HG03103 (cell line): ENCODE measurements at regions not wholly inside any gene's neighbourhood (a gene's known extent, or its start where the extent isn't known, plus 50 kb on each side); places are given as distances from the start of the nearest gene placed in this dataset.

ENCODE experiments used
- ATAC-seq: cut with Tn5 transposase; IDR thresholded peaks from one replicate; pipeline ENCODE4 v1.9.1; 2021; ENCODE audit warnings: low read depth; ENCODE audit not compliant: unreplicated experiment

DNA sequence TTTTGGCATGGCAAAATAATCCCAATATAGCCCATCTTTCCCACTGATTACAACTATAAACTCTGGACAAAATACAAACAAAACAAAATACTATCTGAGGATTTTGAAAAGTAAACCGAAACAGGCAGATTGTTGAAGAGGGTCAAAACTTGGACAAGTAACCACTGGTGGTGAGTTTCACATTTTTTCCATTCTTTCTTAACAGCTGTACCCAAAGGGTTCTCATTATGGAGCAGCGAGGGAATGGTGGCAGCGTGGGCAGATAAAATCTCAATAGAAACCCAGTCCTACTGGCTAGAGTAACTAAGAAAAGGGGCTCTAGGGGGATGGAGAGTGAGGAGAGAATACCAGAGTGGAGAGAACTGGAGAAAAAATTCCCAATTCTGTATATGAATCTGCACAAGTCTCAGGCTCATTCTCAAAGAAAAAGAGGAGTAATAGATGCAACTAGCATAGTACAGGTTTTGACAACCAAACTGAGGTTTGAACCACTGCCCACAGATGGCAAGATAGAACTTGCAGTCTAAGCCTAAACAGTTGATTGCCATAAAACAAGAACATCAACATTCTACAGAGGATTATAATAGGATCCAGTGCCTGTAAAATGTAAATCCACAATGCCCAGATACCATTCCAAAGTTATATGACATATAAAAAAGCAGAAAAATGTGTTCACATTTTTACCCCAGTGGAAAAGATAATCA is 284.5 kb downstream of the KCNRG start:
- no peak for ATAC-seq

DNA sequence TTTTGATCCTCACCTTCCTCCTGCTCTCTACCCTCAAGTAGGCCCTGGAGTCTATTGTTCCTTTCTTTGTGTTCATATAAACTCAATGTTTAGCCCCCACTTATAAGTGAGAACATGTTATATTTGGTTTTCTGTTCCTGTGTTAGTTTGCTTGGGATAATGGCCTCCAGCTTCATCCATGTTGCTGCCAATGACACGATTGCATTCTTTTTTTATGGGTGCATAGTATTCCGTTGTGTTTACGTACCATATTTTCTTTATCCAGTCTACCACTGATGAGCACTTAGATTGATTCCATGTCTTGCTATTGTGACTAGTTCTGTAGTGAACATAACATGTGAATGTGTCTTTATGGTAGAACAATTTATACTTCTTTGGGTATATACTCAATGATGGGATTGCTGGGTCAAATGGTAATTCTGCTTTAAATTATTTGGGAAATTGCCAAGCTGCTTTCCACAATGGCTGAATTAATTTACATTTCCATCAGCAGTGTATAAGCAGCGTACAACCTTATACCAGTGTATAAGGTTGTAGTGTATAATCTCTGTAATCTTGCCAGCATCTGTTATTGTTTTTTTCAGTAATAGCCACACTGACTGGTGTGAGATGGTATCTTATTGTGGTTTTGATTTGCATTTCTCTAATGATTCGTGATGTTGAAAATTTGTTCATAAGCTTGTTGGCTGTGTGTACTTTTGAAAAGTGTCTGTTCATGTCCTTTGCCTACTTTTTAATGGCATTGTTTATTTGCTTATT is 288.9 kb downstream of the KCNRG start:
- no peak for ATAC-seq

DNA sequence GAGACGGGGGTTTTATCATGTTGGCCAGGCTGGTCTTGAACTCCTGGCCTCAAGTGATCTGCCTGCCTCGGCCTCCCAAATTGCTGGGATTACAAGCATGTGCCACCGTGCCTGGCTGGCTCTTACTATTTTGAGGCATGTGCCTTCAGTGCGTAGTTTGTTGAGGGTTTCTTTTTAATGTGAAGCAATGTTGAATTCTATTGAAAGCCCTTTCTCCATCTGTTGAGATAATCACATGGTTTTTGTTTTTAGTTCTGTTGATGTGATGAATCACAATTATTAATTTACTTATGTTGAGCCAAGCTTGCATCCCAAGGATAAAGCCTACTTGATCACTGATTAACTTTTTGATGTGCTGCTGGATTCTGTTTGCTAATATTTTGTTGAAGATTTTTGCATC is 290.9 kb downstream of the KCNRG start:
- no peak for ATAC-seq

DNA sequence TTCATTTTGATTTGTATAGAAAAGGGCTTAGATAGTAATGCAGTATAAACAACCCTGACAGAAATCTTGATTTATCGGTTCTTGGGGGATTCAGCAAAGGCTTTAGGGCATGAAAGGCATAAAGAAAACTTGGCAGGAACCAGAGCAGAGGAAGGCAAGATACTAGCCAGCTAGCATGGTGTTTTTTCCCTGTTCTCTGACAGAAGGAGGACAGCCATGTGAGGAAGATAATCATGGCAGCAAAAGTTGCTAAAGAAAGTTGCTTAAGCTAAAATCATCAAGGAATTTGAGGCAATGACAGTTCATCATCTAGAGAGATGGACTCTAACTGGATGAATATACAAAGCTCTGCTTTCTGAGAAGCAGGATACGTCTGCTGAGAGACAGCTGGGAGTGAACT is 294.1 kb downstream of the KCNRG start:
- ATAC-seq = no peak

- no peak for ATAC-seq
Measured at GRCh38 chr13:50309882-50310594, 294.8 kb downstream of the KCNRG start.

DNA sequence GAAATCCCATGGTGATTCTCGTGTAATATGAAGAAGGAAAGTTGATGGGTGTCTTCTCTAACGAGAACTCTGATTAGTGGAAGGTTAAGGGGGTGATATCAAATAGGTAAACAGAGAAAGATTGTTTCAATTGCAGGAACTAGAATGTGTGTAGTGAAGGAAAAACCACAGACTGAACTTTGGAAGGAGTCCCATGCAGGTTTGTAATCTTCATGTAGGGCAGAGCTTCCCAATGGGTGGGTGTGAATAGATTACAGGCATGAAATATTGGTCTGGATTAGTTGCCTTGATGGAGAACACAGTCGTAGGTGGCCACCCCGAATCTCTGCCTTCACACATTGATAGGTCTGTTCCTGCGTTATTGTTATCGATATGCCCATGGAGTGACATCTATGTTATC is 295.5 kb downstream of the KCNRG start:
- ATAC-seq = no peak

DNA sequence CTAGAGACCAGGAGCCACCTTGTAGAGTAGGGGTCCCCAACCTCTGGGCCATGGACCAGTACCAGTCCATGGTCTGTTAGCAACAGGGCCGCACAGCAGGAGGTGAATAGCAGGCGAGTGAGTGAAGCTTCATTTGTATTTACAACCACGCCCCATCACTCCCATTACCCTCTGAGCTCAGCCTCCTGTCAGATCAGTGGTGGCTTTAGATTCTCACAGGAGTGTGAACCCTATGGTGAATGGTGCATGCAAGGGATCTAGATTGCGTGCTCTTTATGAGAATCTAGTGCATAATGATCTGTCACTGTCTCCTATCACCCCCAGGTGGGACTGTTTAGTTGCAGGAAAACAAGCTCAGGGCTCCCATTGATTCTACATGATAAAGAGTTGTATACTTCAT is 303.6 kb downstream of the KCNRG start:
- ATAC-seq = no peak

GRCh38 chr13:50319635-50320255 is 304.5 kb downstream of the KCNRG start:
- ATAC-seq = no peak

GRCh38 chr13:50320271-50320862 is 305.1 kb downstream of the KCNRG start:
- ATAC-seq = no peak

DNA sequence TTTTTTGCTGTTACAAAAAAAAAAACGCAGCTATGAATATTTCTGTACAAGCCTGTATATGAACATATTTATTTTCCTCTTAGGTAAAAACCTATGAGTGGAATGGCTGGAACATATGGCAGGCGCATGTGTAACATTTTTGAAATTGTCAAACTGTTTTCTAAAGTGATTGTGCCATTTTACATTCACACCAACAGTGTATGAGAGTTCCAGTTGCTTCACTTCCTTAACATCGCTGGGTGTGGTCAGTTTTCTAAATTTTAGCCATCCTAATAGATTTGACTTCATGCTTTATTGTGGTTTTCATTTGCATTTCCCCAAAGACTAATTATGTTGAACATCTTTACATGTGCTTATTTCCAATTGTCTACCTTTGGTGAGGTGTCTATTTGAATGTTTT is 306.8 kb downstream of the KCNRG start:
- ATAC-seq = no peak

- no peak for ATAC-seq
Measured at GRCh38 chr13:50323440-50324065, 308.3 kb downstream of the KCNRG start.

- ATAC-seq = no peak
Measured at GRCh38 chr13:50326271-50326670, 311.0 kb downstream of the KCNRG start.

DNA sequence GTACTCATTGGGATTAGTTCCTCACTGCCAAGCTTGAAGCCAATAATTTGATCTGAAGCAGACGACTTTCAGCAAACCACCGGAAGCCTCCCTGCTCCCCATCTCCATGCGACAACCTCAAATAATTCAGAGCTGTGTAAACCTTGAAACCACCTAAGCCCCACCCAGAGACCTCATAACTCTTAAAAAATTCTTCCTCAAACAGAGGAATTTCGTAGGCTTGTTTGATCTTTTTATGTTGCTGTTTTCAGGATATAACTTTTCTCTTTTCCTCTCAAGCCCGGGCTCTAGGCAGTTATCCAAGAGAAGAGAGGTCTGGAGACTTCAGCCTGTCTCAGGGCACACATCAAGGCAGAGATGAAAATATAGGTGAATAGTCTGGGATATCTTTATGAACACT is 311.6 kb downstream of the KCNRG start:
- no peak for ATAC-seq

DNA sequence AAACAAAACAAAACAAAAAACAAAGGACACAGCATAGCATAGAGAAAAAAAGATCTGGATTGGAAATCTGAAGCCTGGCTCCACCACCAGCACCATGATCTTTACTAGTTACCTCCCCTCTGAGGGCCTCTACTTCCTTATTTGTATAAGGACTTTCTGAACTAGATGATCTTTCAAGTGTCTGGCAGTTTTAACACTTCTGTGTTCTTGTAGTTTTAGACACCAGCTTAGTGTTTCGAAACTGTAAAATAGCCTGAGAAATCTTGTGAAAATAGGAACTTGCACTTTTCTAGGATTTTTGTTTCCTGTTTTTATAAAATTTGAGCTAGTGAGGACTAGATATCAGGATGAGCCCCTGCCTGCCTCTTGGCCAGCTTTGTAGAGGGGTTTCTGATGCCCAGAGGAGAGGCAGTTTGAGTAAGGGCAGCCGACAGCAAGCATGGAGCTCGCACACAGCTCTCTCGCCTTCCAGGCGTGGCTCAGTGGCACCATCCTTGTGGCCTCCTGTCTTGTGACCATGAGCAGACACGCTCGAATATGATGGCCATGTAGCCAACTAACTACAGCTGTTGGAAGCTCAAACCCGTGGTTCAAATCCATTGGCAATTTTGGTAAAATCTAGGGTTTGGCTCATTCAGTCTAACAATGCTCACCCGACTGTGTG is 319.0 kb downstream of the KCNRG start:
- no peak for ATAC-seq

DNA sequence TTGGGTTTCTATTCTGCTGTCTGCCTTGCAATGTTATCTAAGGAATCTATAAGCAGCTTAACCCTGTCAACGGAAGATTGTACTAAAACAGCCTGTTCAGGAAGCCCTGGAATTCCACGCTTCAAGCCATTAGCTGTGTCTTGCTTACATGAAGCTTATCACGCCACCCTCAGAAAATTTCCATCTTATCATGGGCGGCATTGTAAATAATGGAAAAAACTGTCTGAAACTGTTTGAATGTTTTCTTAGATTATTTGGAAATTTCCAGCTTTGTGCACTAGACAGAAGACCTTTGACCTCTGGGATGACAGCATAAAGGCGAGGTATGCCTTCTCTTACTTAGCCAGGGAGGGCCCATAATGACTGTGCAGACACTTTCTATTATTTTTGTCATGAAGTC is 319.7 kb downstream of the KCNRG start:
- ATAC-seq = no peak

GRCh38 chr13:50339271-50339670 is 324.0 kb downstream of the KCNRG start:
- no peak for ATAC-seq

GRCh38 chr13:50340146-50340545 is 324.9 kb downstream of the KCNRG start:
- ATAC-seq = no peak

DNA sequence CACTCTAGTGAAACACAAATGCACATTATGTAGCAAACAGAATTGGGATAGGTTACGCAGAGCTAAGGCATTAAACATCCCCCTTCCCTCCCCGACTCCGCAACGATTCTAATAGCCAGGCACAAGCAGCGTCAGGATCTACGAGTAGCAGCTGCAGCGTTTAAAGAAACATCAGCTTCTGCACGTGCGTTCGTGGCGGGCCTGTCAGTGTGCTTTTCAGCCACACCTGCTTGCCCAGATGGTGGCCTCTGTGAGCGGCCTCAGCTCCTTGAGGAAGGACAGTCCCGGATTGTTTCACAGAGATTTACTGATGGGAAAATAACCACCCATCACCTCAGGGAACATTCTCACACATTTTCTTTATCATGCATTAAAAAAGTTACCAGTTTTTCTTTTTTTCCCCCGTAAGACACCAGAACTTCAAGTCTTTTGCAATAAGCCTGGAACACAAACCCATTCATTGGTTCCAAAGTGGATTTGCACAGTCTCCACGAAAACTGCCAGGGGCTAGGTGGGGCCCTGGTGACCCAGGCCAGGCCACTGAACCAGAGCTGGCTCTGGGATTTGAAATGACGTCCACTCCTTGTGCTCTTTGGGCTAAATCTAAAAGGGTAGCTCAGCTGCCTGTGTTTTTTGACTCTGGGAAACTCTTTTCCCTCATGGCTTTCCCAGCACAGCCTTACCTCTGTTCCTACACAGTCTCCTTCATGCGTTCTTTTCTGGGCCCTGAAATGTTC is 325.5 kb downstream of the KCNRG start:
- no peak for ATAC-seq

GRCh38 chr13:50341526-50341925 is 326.3 kb downstream of the KCNRG start:
- no peak for ATAC-seq
